ENCODE measurements at regions not wholly inside any gene's neighbourhood (a gene's known extent, or its start where the extent isn't known, plus 50 kb on each side); places are given as distances from the start of the nearest gene placed in this dataset.
A peak's percentile ranks its signal among the peaks of the same experiment; 100 is the strongest.

- no peak for DNase-seq (ENCODE audit: low spot score)
Measured at GRCh38 chr4:159445692-159446091, 342.8 kb downstream of the RAPGEF2 start.

GRCh38 chr4:159446266-159446976, 343.5 kb downstream of the RAPGEF2 start:
- peak; percentile 69 for DNase-seq (ENCODE audit: low spot score)

DNA sequence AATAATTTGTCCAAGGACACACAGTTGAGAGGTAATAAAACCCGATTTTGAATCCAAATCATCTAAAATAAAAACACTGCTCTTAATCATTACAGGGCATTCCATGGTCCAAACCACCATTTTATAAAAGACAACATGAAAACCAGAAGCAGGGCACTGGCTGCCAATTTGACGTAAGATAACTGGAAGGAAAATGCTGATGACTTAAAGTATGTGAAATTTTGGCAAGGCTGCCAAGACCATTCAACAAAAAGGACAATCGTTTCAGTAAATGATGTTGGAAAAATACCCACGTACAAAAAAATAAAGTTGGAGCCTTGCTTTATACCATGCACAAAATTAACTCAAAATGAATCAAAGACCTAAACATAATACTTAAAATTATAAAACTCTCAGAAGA, 344.4 kb downstream of the RAPGEF2 start:
- no peak for DNase-seq (ENCODE audit: low spot score)

DNA sequence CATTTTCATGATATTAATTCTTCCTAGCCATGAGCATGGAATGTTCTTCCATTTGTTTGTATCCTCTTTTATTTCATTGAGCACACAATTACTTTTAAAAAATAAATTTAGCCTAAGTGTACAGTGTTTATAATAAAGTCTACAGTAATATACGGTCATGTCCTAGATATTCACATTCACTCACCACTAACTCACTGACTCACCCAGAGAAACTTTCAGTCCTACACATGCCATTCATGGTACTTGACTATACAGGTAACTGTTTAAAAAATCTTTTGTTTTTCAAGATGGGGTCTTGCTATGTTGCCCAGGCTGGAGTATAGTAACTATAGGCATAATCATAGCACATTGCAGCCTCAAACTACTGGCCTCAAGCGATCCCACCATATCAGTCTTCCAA, 348.1 kb downstream of the RAPGEF2 start:
- no peak for DNase-seq (ENCODE audit: low spot score)

GRCh38 chr4:159455675-159456237, 352.9 kb downstream of the RAPGEF2 start:
- peak; percentile 65 for DNase-seq (ENCODE audit: low spot score)

DNA sequence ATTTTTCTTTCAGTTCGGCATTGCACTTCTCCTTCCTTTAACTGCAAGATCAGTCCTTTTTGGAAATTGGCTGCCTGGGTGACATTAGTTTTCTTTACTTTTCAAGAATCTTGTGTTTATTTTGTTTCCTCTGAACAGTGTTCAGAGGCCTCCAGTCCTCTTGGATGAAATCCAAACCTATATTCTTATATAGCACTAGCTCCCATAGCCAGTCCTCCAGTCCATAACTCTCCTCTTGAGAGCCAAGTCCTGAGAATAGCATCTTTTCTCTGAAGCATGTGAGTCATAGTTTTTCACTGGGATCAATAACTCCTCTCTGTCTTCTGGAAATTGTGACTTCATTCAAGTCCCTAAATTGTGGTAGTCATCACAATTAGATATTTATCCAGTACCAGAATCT, 357.5 kb downstream of the RAPGEF2 start:
- DNase-seq (ENCODE audit: low spot score) = no peak

GRCh38 chr4:159463235-159463634, 360.4 kb downstream of the RAPGEF2 start:
- no peak for DNase-seq (ENCODE audit: low spot score)

DNA sequence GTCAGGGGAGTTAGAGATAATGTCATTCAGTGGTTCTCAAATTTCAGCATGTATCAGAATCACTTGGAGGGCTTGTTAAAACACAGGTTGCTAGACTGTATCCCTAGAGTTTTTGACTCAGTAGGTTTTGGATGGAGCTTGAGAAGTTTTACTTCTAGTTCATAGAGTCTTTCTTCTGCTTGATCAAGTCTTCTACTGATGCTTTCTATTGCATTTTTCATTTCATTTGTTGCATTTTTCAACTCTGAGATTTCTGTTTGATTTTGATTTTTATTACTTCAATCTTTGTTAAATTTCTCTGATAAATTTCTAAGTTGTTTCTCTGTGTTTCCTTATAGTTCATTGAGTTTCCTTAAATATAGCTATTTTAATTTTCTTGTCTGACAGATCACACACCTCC, 361.4 kb downstream of the RAPGEF2 start:
- DNase-seq (ENCODE audit: low spot score) = no peak

GRCh38 chr4:159476886-159477285, 374.0 kb downstream of the RAPGEF2 start:
- DNase-seq (ENCODE audit: low spot score) = no peak

GRCh38 chr4:159480826-159481225, 377.9 kb downstream of the RAPGEF2 start:
- no peak for DNase-seq (ENCODE audit: low spot score)

DNA sequence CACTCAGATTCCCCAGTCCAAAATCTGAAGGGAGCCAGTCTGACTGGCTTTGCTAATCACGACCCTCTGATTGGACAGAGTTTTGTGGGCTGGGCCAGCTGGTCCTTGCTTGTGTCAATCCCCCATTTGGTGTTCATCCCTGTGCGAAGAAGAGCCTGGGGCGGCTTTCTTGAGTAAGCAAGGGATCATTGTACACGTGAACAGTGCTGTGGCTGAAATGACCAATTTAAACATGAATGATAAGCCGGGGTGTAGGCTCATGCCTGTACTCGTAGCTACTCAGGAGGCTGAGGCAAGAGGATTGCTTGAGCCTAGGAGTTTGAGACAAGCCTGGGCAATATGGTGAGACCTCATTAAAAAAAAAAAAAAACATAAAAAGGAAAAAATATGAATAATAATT, 379.1 kb downstream of the RAPGEF2 start:
- DNase-seq (ENCODE audit: low spot score) = no peak

DNA sequence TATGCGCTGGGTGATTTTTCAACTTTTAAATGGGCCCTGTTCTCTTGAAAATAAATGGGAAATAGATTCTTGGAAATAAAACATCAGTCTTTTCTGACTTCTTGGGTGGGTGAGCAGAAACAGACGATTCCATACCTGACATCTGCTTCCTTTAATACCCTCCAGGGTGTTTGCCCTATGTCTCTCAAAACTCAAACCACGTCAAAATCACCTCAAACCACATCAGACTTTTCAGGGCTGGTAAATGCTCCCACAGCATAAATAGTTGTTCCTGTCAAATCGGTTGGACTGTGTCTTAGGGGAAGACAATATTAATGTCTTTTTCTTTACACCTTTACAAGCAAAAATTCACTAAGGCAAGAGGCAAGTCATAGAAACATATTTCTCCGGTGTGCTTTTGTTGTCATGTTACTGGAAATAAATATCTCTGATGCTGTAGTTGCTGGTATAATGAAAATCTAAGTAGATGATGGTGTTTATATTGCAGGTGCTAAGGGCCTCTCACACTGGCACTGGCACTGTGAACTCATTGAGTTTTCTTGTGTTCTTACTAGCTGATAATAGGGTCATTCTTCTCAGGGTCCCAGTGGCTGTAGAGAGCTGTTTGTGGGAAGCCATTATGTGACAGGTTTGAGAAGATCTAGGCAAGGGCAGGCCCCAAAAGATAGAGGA, 380.4 kb downstream of the RAPGEF2 start:
- DNase-seq (ENCODE audit: low spot score) = no peak

GRCh38 chr4:159483782-159484741, 381.2 kb downstream of the RAPGEF2 start:
- DNase-seq (ENCODE audit: low spot score) = no peak

- no peak for DNase-seq (ENCODE audit: low spot score)
Measured at GRCh38 chr4:159484864-159485263, 382.0 kb downstream of the RAPGEF2 start.

DNA sequence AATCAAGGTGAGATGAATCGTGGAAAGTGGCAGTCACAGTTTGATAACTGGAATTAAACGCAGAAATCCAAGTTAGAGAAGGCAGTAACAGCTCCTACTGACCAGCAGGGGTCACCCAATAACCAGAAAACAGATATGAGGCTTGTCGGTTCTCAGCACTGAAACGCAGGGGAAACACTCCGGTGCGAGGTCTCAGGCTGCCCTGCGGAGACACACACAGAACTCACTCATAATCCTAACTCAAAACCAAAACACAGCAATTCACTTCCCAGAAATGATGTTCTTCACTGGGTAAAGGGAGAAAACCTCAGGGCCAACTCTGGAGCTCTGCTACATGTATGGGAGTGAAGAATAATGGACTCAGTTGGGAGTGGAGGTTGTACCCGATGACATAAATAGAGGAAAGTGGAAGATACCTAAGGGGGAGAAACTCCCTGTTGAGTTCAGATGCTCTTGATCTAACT, 384.4 kb downstream of the RAPGEF2 start:
- peak; percentile 73 for DNase-seq (ENCODE audit: low spot score)

DNA sequence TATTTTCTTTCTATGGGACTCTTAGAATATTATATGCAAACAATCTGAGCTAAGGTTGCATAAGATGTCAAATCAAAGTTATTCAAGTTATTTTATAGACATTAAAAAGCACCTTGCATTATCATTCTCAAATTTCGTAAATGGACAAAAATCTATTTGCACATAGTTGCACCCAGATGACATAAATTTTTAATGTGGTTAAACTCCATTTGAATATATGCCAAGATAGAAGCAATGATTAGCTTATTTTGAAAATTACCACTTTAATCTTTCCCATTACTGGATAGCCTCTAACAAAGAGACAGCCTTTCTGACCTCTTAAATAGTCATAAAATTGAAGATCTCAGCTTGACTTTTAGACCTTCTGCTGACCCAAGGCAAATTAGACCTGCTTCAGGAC, 386.8 kb downstream of the RAPGEF2 start:
- no peak for DNase-seq (ENCODE audit: low spot score)

GRCh38 chr4:159495515-159496236, 392.8 kb downstream of the RAPGEF2 start:
- no peak for DNase-seq (ENCODE audit: low spot score)

DNA sequence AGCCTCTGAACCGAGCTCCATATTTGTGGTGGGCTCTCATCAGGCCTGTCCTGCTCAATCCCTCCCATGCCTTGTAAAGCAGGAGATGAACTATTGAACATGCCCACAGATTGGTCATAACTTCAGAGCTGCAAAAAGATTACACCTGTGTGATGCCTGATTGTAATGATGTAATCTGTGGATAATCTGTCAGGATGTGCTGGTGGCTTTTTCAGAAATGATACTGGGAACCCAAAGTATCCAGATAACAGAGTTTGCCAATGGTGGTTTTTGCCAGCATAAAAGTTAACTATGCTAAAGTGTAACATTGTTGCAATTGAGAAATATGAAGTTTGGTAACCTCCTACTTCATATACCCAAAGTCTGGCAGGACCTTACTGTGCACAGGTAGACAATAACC, 393.4 kb downstream of the RAPGEF2 start:
- DNase-seq (ENCODE audit: low spot score) = no peak

DNA sequence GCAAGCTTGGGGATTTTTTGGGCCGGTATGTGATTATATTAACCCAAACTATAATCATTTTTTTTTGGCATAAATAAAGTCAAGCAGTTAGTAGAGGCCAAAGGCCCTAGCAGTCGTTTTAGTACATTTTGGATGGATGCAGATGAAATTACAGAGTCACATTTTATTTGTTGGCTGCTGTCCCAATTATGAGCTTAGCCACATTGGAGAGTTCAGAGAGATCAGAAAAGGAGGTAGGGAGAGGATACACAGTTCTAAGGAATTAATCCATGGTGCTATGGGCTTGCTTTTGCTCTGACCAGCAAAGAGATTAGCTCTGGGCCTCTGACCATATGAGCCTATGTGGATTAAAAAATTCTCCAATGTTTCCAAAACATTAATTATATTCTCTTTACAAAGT, 395.1 kb downstream of the RAPGEF2 start:
- no peak for DNase-seq (ENCODE audit: low spot score)

DNA sequence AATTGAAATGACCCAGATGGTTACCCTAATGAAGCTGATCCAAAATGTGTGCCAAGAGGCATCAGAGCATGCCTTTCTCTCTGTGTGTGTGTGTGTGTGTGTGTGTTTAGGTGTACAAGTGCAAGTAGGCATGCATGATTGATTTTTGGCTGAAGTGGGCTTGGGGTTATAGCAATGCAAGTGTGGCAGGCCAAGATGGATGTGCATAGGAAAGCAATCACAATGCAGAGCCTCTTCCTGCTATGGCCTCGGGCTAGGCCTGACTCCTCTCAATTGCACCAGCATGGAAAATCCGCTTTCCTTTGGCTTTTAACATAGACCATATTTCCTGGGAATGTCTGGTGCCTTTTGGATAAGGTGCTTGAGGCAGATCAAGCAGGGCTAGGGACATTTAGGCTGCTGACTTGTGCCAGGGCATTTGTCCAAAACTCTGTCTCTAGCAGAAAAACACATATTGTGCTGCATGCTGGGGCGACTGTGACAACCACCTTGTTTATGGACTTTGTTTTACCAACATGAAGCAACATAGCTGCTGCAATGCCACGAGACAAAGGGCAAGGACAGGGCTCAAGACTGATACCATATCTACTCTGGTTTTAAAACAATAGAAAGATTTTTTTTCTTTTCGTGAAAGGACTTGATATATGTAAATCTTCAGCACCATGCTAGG, 395.7 kb downstream of the RAPGEF2 start:
- DNase-seq (ENCODE audit: low spot score) = no peak

DNA sequence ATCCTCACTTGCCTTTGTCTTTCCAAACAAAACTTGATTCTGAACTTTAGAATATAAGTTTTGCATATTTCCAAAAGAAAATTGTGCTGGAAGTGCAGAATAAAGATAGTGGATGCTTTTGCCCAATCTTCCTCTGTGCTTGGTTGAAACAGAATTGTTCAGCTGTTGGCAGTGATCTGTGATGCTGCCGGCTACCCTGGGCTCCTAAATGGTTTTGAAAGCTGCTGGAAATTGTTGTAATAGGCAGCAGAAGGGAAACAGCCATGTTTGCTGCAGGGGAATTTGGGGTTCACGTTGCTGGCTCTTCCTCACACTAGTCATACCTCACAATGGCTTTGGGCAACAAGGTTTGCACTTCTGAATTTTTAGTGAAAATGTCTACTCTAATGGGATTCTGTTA, 398.0 kb downstream of the RAPGEF2 start:
- DNase-seq (ENCODE audit: low spot score) = no peak
